NCI-H146 treated with DMSO at 0.1 percent for 48 hours (cell line): ENCODE measurements at regions not wholly inside any gene's neighbourhood (a gene's known extent, or its start where the extent isn't known, plus 50 kb on each side); places are given as distances from the start of the nearest gene placed in this dataset.
A peak's percentile ranks its signal among the peaks of the same experiment; 100 is the strongest.

Experiments used
- DNase-seq: peaks from one replicate; lab custom pipeline; 2025; ENCODE audit not compliant: unreplicated experiment; lab: John Stamatoyannopoulos, UW

DNA sequence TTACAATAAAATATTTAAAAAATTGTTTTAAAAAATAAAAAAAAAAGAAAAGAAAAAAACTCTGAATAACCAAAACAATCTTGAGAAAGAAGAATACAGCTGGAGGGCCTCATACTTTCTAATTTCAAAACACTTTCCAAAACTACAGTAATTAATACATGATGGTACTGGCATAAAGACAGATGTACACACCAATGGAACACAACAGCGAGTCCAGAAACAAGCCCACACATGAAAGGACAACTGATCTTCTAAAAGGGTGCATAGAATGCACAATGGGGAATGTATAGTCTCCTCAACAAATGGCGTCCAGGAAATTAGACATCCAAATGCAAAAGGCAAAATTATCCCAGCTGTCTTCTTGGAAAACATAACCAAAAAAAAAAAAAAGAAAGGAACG, 99.6 kb downstream of the LURAP1L start:
- no peak for DNase-seq

GRCh38 chr9:12875191-12875590, 100.4 kb downstream of the LURAP1L start:
- DNase-seq: no peak

DNA sequence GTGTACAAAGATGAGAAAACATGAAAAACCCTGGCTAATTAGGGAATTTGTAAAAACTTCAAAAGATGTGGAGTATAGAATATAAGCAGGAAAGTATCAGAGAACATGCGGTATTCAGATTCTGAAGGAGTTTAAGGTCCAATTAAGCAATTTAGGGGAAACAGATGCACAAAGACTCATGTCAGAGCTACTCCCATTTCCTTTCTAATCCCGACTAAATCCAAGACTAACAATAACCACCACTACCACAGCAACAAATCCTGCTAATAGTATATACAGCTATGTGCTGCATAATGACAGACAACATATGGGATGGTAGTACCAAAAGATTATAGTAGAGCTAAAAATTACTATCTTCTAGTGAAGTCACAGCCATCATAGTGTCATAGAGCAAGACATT, 102.1 kb downstream of the LURAP1L start:
- no peak for DNase-seq

DNA sequence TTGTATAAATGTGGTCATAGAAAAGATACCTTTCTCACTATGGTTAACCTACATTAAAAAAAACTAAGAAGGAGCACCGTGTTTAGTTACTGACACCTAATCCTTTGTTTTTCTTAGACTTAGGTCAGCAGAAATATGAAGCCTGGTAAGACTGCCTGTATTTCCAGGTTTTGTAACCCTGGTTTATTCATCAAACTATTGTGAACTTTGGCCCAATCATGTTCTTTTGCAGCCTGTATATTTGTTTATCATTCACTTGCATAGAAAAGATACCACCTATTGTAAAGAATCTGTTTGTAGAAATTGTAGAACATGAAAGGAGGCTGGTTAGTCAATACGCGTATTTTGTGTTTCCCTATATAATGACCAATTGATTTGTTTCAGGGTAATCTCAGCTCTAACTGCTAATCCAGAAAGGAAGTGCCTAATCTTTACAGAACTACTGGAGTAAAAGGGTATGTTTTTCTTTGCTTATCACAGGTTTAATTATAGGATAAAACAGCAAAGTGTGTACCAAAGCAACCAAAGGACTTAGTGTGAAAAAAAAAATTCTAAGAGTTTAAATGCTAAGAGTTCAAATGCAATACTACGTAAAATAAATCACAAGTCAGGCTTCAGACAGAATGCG, 103.6 kb downstream of the LURAP1L start:
- DNase-seq: peak; percentile 48

DNA sequence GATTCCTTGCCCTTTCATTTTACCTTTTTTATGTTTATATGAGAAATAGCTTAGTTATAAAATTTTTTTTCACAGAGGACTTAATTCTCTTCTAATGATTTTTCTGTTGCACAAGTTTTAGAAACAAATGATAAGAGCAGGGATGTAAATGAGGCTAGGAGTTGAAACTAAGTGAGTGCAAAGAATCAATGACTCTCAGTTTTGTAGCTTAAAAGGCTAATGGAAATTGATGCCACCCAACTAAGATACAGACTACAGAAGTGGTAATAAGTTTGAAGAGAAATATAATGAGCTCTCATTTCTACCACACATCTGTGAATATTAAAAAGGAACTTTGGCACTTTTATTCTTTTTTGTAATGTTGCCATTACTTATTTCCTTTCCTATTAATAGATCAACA, 105.1 kb downstream of the LURAP1L start:
- DNase-seq: no peak

DNA sequence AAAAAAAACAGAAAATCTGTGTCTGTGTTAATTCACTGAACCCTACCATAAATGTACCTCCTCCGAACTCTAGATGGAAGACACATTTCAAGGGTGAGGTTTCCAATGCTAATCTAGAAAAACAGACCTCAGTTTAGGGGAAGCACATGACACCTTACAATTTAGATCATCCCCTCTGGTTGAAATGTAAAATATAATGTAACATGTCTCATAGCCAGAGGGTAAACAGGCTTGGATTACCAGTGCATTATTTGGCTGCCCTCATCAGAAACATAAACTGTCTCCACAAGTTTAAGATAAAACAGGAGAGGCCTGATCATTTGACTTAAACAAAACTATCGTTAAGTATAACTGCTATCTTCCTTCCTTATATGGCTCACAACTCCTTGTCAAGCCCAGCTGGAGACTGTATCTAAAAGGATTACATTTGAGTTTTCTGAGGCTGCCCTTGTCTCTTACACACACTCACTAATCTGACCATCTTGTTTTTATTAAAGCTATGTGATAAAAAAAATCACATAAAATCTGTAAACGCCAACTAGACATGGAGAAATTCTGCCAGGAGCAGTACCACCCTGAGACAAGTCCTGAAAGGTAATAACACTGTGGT, 105.7 kb downstream of the LURAP1L start:
- DNase-seq: no peak

- DNase-seq: no peak
These were observed 107.6 kb downstream of the LURAP1L start for GRCh38 chr9:12882430-12882829.

DNA sequence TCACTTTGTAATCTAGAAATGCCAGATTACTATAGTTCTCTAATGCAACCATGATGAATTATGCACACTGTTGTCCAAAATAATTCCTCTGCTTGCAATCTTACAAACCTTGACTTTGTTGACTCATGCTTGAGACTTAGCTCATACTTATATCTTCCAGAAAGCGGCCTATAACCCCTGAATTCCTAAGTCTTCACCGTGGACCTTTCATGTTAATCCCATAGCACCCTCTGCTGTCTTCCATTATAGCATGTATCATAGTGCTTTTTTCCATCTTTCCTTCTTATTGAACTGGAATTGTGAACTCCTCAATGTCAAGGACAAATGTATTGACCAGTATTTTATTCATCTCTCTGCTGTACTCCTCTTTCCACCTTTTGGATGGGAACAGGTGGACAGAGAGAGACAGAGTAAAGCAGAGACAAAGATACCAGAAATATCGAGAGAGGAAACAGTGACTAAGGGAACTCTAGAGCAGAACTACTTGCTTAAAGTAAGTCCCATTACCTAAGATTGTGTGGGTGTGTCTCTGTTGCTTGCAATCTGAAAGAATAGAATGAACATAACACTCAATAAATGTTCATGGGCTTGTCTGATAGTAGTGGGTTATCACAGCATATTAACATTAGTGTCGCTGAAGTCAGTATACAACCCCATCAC, 110.0 kb downstream of the LURAP1L start:
- peak; percentile 39 for DNase-seq

GRCh38 chr9:12889402-12890106, 114.7 kb downstream of the LURAP1L start:
- DNase-seq: no peak

DNA sequence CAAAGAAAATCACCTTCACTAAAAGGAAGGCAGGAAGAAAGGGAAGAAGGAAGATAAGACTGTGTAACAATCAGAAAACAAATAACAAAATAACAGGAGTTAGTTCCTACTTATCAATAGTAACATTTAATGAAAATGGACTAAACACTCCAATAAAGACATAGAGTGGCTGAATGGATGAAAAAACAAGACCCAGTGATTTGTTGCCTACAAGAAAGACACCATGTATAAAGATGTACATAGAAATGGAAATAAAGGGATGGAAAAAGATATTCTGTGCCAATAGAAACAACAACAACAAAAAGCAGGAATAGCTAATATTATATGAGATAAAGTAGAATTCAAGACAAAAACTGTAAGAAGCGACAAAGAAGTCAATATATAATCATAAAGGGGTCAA, 116.8 kb downstream of the LURAP1L start:
- DNase-seq: no peak

DNA sequence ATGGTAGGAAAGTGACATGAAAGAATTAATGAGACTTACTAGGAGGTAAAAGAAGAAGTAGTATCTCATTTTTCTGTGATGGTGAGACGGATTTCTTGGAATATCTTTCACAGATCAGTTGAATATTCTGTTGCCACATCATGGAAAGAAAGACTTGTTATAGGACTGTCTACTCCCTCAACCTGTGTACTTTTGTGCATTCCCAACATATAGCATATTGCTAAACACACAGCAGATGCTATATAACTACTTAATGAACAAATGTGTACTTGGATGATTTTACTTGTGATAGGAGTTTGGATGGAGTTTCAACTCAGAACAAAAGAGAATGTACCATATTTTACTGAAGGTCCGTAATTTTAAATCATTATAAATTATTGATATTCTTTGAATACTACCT, 128.5 kb downstream of the LURAP1L start:
- DNase-seq: no peak

- peak; percentile 84 for DNase-seq
These were observed 129.6 kb downstream of the LURAP1L start for GRCh38 chr9:12904261-12905000.

- DNase-seq: no peak
These were observed 131.8 kb downstream of the LURAP1L start for GRCh38 chr9:12906646-12907045.

DNA sequence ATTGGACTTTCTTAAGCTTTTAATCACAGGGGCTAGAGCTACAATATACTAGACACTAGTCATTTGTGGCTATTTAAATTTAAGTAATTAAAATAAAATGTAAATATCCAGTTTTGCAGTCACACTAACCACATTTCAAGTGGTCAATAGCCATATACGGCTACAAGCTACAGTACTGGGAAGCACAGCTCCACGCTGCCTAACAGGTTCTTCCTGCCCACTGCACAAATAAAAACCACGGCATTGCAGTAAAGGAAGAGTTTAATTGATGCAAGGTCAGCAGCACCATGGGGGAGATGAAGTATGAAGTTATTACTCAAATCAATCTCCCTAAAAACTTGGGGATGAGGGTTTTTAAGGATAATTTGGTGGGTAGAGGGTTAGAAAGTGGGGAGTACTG, 134.1 kb downstream of the LURAP1L start:
- DNase-seq: no peak

DNA sequence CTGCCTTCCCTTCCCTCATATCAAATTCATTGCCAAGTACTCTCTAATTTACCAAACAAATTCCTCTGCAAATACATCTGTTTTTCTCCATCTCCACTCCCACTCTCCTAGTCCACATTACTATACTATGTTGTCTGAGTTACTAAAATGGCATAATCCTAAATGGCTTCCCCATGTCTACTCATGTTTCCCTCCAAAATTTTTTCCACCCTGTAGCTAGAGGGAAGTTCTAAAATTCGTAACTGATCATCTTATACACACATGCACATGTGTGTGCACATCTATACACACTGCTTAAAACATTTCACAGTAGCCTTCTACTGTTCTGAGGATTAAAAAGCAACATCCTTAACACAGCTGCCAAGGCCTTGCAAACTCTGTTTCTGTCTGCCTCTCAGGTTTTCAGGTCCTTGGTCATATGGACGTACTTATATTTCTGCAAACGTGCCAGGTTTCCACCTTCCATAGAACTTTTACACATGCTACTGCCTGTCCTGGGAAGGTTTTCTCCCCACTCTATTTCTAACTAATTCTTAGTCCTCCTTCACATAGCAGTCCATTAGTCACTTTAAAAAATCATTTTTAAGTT, 140.6 kb downstream of the LURAP1L start:
- DNase-seq: no peak

DNA sequence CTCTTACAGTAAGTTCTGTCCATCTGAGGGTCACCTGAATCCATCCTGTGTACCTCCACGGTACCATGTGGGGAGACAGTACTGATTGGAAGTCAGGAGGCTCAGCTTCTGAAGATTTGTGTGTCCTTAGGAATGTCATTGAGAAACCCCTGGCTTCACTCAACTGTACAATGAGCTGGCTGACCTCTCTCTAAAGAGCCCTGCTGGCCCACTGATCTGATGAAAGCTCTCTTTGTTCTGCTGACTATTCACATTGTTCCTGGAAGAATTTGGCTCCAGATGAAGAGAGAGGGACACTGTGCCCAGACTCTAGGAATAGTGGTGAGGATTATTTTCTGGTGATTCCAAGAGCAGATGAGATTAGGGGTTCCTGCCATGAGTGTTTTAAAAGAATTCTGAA, 141.2 kb downstream of the LURAP1L start:
- no peak for DNase-seq

GRCh38 chr9:12920437-12920836, 145.6 kb downstream of the LURAP1L start:
- DNase-seq: no peak

- DNase-seq: no peak
These were observed 146.8 kb downstream of the LURAP1L start for GRCh38 chr9:12921621-12922020.

DNA sequence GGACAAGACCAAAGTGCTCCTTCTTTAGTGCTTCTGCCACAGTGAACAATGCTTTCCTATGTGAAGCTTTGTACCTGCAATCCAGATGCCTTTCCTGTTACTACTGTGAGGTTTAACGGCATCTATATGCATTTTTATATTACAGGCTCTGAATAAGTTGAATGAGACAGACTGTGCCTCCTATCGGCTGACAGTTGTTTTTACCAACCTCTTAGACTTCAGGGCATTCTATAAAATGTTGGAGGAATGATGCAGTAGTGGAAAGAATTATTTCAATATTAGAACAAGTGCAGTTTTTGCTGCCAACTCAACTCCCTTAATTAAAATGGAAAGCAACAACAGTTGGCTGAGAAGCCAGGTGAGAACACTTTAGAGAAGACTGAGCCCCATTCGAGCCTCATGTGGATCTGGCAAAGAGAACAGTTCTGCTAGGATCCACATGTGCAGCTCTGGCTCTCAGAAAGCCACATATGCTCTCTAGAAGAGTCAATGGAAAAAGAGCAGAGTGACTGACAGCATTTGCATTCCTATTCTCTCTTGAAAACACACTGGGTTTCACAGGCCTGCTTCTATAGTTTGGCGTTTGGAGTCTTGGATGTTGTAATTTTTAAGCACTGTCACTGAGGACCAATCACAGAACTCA, 147.5 kb downstream of the LURAP1L start:
- no peak for DNase-seq

GRCh38 chr9:12923468-12924009, 148.7 kb downstream of the LURAP1L start:
- no peak for DNase-seq
